Loucy (cell line): ENCODE measurements at regions not wholly inside any gene's neighbourhood (a gene's known extent, or its start where the extent isn't known, plus 50 kb on each side); places are given as distances from the start of the nearest gene placed in this dataset.

Experiments used
- H2AFZ ChIP-seq: fragments of 200-600 bp; sonication (generic); 2 replicates; pipeline ENCODE4 v1.6.0; 2016; ENCODE audit warnings: antibody characterized with exemption, mild to moderate bottlenecking, low read length, moderate library complexity
- H3F3A ChIP-seq: fragments of 200-600 bp; 2 replicates; pipeline ENCODE4 v1.6.0; 2016; ENCODE audit warnings: antibody characterized with exemption, low read depth, mild to moderate bottlenecking
- H3K27me3 ChIP-seq: fragments of 200-600 bp; sonication (generic); 2 replicates; pipeline ENCODE4 v1.6.1; 2014; ENCODE audit warnings: low read length, mild to moderate bottlenecking; ENCODE audit not compliant: insufficient read depth, poor library complexity, severe bottlenecking
- H3K36me3 ChIP-seq: fragments of 200-600 bp; sonication (generic); 2 replicates; pipeline ENCODE4 v1.6.1; 2016; ENCODE audit warnings: low read length; ENCODE audit not compliant: insufficient read depth
- H3K4me1 ChIP-seq: fragments of 200-600 bp; sonication (generic); 2 replicates; pipeline ENCODE4 v1.5.1; 2014; ENCODE audit warnings: low read length, mild to moderate bottlenecking; ENCODE audit not compliant: insufficient read depth, poor library complexity, severe bottlenecking
- H3K4me2 ChIP-seq: fragments of 200-600 bp; sonication (generic); 2 replicates; pipeline ENCODE4 v1.6.0; 2014; ENCODE audit warnings: antibody characterized with exemption, low read length, low read depth, mild to moderate bottlenecking; ENCODE audit not compliant: poor library complexity, severe bottlenecking
- H3K4me3 ChIP-seq: fragments of 200-600 bp; sonication (generic); 2 replicates; pipeline ENCODE4 v1.5.1; 2014; ENCODE audit warnings: low read length, mild to moderate bottlenecking, mixed read lengths; ENCODE audit not compliant: poor library complexity, severe bottlenecking
- H3K79me2 ChIP-seq: fragments of 200-600 bp; sonication (generic); 2 replicates; pipeline ENCODE4 v1.6.1; 2014; ENCODE audit warnings: low read length; ENCODE audit not compliant: insufficient read depth
- H3K9ac ChIP-seq: fragments of 200-600 bp; sonication (generic); 2 replicates; pipeline ENCODE4 v1.6.0; 2014; ENCODE audit warnings: mild to moderate bottlenecking, low read depth, low read length, moderate library complexity; ENCODE audit not compliant: poor library complexity, severe bottlenecking
- H3K9me2 ChIP-seq: fragments of 200-600 bp; sonication (generic); replicated peaks from 2 replicates; pipeline ENCODE4 v1.6.1; 2016; ENCODE audit warnings: low read depth, low read length, mixed read lengths
- H3K9me3 ChIP-seq: fragments of 200-600 bp; sonication (generic); 2 replicates; pipeline ENCODE4 v1.6.1; 2014; ENCODE audit warnings: mild to moderate bottlenecking, antibody characterized with exemption, low read length, low read depth; ENCODE audit not compliant: insufficient read depth
- H4K20me1 ChIP-seq: fragments of 200-600 bp; sonication (generic); 2 replicates; pipeline ENCODE4 v1.6.0; 2014; ENCODE audit warnings: antibody characterized with exemption, low read length, mild to moderate bottlenecking; ENCODE audit not compliant: insufficient read depth, poor library complexity, severe bottlenecking
- CTCF ChIP-seq: fragments of 200-600 bp; sonication (generic); conservative IDR thresholded peaks from 2 replicates; pipeline ENCODE4 v1.5.1; 2014; ENCODE audit warnings: mild to moderate bottlenecking, antibody characterized with exemption, low read length
- EZH2phosphoT487 ChIP-seq: fragments of 200-600 bp; IDR thresholded peaks from 2 replicates; pipeline ENCODE4 v1.6.1; 2018; ENCODE audit warnings: antibody characterized with exemption, mild to moderate bottlenecking, moderate library complexity, borderline replicate concordance

GRCh38 chr5:167765352-167765751 lies 526.1 kb upstream of the WWC1 start:
- Histone ChIP-seq H3K4me3 (no peak overlapping the region), H3F3A (no peaks in the 10 kb centered on the region), H3K4me1 (no peaks in the 10 kb centered on the region), H3K36me3 (no peaks in the 10 kb centered on the region), H3K4me2 (no peak overlapping the region), H2AFZ (no peak overlapping the region), H3K9me3 (no peaks in the 10 kb centered on the region), H3K9ac (no peak overlapping the region), H3K27me3 (no peaks in the 10 kb centered on the region), H4K20me1 (no peaks in the 10 kb centered on the region), H3K79me2 (no peaks in the 10 kb centered on the region), H3K9me2 (no peaks in the 10 kb centered on the region)
- no peak for TF ChIP-seq CTCF
- no peak for TF ChIP-seq EZH2phosphoT487

- Histone ChIP-seq H3K9ac (no peak overlapping the region), H3K4me3 (no peak overlapping the region), H3K9me2 (no peaks in the 10 kb centered on the region), H3K27me3 (no peaks in the 10 kb centered on the region), H3F3A (no peaks in the 10 kb centered on the region), H3K36me3 (no peaks in the 10 kb centered on the region), H4K20me1 (no peaks in the 10 kb centered on the region), H3K4me1 (no peaks in the 10 kb centered on the region), H3K9me3 (no peaks in the 10 kb centered on the region), H3K4me2 (no peak overlapping the region), H3K79me2 (no peaks in the 10 kb centered on the region), H2AFZ (no peak overlapping the region)
- no peak for TF ChIP-seq EZH2phosphoT487
- no peak for TF ChIP-seq CTCF
Measured at GRCh38 chr5:167766957-167767356, 524.5 kb upstream of the WWC1 start.

- no peak for TF ChIP-seq CTCF
- Histone ChIP-seq H3F3A (no peaks in the 10 kb centered on the region), H3K9ac (no peak overlapping the region), H3K4me3 (no peak overlapping the region), H3K36me3 (no peaks in the 10 kb centered on the region), H3K9me2 (no peaks in the 10 kb centered on the region), H2AFZ (no peak overlapping the region), H4K20me1 (no peaks in the 10 kb centered on the region), H3K4me1 (no peaks in the 10 kb centered on the region), H3K4me2 (no peak overlapping the region), H3K79me2 (no peaks in the 10 kb centered on the region), H3K9me3 (no peaks in the 10 kb centered on the region), H3K27me3 (no peaks in the 10 kb centered on the region)
Measured at GRCh38 chr5:167767795-167768194, 523.6 kb upstream of the WWC1 start.
